Panc1 (cell line): ENCODE measurements at regions not wholly inside any gene's neighbourhood (a gene's known extent, or its start where the extent isn't known, plus 50 kb on each side); places are given as distances from the start of the nearest gene placed in this dataset.

Experiments used
- ATAC-seq: fragments of 200-7000 bp; cut with Tn5 transposase; 2 replicates; pipeline ENCODE4 v1.9.1; 2020; ENCODE audit warnings: mild to moderate bottlenecking, moderate library complexity
- BruUV-seq: library from RNA; stranded (reverse); fragments of 400-500 nt; replicated peaks from 2 replicates; lab custom pipeline; 2021; lab: Mats Ljungman, UMichigan
- CTCF ChIA-PET: fragments of 300-600 bp; sonication (Branson Sonifier 250); formaldehyde crosslinking; loops from one replicate; lab custom pipeline; 2022; ENCODE audit warnings: antibody characterized with exemption; lab: Charles Lee
- POLR2A ChIA-PET: fragments of 300-600 bp; sonication (Branson Sonifier 250); formaldehyde crosslinking; loops from one replicate; lab custom pipeline; 2022; ENCODE audit warnings: antibody characterized with exemption; lab: Charles Lee
- DNase-seq: peaks from one replicate; pipeline ENCODE4 v3.0.0-alpha.2; 2010; ENCODE audit warnings: low read depth, low spot score
- H3K27ac ChIP-seq: 2 replicates; pipeline ENCODE4 v1.5.1; 2011; ENCODE audit warnings: mild to moderate bottlenecking, low read length, inconsistent platforms
- H3K27me3 ChIP-seq: fragments of 200-500 bp; sonication (Bioruptor generic); 2 replicates; pipeline ENCODE4 v1.6.0; 2014; ENCODE audit warnings: low read length, inconsistent platforms; ENCODE audit not compliant: control insufficient read depth, insufficient read depth
- H3K36me3 ChIP-seq: fragments of 200-500 bp; sonication (Bioruptor generic); 2 replicates; pipeline ENCODE4 v1.5.1; 2014; ENCODE audit warnings: inconsistent platforms, mild to moderate bottlenecking, low read length, moderate library complexity; ENCODE audit not compliant: control insufficient read depth, insufficient read depth
- H3K4me1 ChIP-seq: 2 replicates; pipeline ENCODE4 v1.5.1; 2011; ENCODE audit warnings: inconsistent platforms, mild to moderate bottlenecking, low read length, moderate library complexity; ENCODE audit not compliant: control insufficient read depth, insufficient read depth
- H3K4me3 ChIP-seq, 2 experiments: 2 replicates each; pipeline ENCODE4 v1.5.1; 2011 to 2012; ENCODE audit warnings: low read depth in 2 of 2, low read length in 2 of 2, mild to moderate bottlenecking in 2 of 2, inconsistent platforms in 1 of 2, moderate library complexity in 1 of 2
- H3K9me3 ChIP-seq: fragments of 200-500 bp; sonication (Bioruptor generic); 2 replicates; pipeline ENCODE4 v1.5.1; 2014; ENCODE audit warnings: low read depth, mild to moderate bottlenecking, inconsistent platforms, low read length, moderate library complexity; ENCODE audit not compliant: control insufficient read depth, insufficient read depth
- POLR2AphosphoS5 ChIP-seq: IDR thresholded peaks from 2 replicates; pipeline ENCODE4 v1.6.1; 2012; ENCODE audit warnings: mild to moderate bottlenecking, low read depth, low read length, moderate library complexity
- REST ChIP-seq, 2 experiments: IDR thresholded peaks; 2 replicates each; pipeline ENCODE4 v1.6.1; 2011 to 2012; ENCODE audit warnings: low read depth in 2 of 2, control low read depth in 1 of 2, low read length in 1 of 2, mild to moderate bottlenecking in 1 of 2, moderate library complexity in 1 of 2; ENCODE audit not compliant: insufficient read depth in 1 of 2
- SIN3A ChIP-seq: IDR thresholded peaks from 2 replicates; pipeline ENCODE4 v1.6.1; 2012; ENCODE audit warnings: low read depth, mild to moderate bottlenecking, low read length, moderate library complexity, borderline replicate concordance; ENCODE audit not compliant: insufficient read depth
- TCF7L2 ChIP-seq: IDR thresholded peaks from 2 replicates; pipeline ENCODE4 v1.6.1; 2011; ENCODE audit warnings: mild to moderate bottlenecking, low read depth, low read length, inconsistent platforms
- in situ Hi-C: cut with HindIII; loops from 2 replicates; pipeline ENCODE4 v1.10.0; 2016; ENCODE audit warnings: low sequenced_read_pairs, low pct_unique_long_range_greater_than_20kb
- intact Hi-C: fragments of 100-400 bp; cut with micrococcal nuclease; formaldehyde crosslinking; loops from one replicate; pipeline ENCODE4 v1.10.0; 2022; ENCODE audit not compliant: unreplicated experiment
- TF ChIP-seq, protein P1 (sequence below): fragments of 450-650 bp; IDR thresholded peaks from 2 replicates; pipeline ENCODE4 v1.5.1; 2017; ENCODE audit warnings: mild to moderate bottlenecking

DNA sequence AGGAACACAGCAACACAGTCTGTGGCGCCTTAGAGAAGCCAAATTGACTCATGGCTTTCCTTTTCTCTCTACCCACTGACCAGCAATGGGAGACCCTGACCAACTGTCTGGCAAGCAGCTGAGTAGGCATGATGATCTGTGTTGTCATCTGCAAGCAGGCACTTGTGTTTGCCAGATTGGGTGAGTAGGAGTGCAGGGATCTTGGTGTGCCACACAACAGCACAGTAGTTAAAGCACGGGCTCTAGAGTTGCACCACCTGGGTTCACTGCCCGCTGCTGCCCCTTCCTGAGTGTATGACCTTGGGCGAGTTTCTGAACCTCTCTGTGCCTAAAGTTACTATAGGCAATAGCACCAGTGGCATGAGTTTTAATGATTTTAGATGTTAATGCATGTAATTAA is 95.7 kb upstream of the CD53 start:
- no peak for ATAC-seq
- intact Hi-C loops (no loop called here), in situ Hi-C loops (no loop called here)
- no peak overlapping the region for H3K4me3 ChIP-seq
- BruUV-seq = no TSS peak
- TF ChIP-seq REST (IDR thresholded peaks at IDR 0.05; ENCODE audit: insufficient read depth in 1 of 2, low read depth in 2 of 2, low read length in 1 of 2) = no peak
- no peak for TF ChIP-seq POLR2AphosphoS5
- no peak for TF ChIP-seq TCF7L2
- TF ChIP-seq, protein P1, sequence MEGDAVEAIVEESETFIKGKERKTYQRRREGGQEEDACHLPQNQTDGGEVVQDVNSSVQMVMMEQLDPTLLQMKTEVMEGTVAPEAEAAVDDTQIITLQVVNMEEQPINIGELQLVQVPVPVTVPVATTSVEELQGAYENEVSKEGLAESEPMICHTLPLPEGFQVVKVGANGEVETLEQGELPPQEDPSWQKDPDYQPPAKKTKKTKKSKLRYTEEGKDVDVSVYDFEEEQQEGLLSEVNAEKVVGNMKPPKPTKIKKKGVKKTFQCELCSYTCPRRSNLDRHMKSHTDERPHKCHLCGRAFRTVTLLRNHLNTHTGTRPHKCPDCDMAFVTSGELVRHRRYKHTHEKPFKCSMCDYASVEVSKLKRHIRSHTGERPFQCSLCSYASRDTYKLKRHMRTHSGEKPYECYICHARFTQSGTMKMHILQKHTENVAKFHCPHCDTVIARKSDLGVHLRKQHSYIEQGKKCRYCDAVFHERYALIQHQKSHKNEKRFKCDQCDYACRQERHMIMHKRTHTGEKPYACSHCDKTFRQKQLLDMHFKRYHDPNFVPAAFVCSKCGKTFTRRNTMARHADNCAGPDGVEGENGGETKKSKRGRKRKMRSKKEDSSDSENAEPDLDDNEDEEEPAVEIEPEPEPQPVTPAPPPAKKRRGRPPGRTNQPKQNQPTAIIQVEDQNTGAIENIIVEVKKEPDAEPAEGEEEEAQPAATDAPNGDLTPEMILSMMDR = no peak
- no peak for TF ChIP-seq SIN3A
- no peaks in the 10 kb centered on the region for H3K36me3 ChIP-seq
- no peaks in the 10 kb centered on the region for H3K27me3 ChIP-seq
- no peak overlapping the region for H3K27ac ChIP-seq
- ChIA-PET POLR2A (no interaction called here), CTCF (no interaction called here)
- no peak for DNase-seq
- no peaks in the 10 kb centered on the region for H3K4me1 ChIP-seq
- no peaks in the 10 kb centered on the region for H3K9me3 ChIP-seq

- Histone ChIP-seq H3K9me3 (no peaks in the 10 kb centered on the region), H3K4me3 (no peak overlapping the region), H3K27ac (no peak overlapping the region), H3K27me3 (no peaks in the 10 kb centered on the region), H3K4me1 (no peaks in the 10 kb centered on the region), H3K36me3 (no peaks in the 10 kb centered on the region)
- ATAC-seq (no peak), DNase-seq (no peak)
- TF ChIP-seq SIN3A = no peak
- TF ChIP-seq, protein P1 = no peak
- no peak for TF ChIP-seq POLR2AphosphoS5
- TF ChIP-seq REST (IDR thresholded peaks at IDR 0.05; ENCODE audit: insufficient read depth in 1 of 2, low read depth in 2 of 2, low read length in 1 of 2) = no peak
- no peak for TF ChIP-seq TCF7L2
- CTCF ChIA-PET = no interaction called here
- POLR2A ChIA-PET = no interaction called here
- no TSS peak for BruUV-seq
- in situ Hi-C loops (no loop called here), intact Hi-C loops (no loop called here)
These were observed 98.5 kb upstream of the CD53 start for GRCh38 chr1:110774398-110774797.
